Retinal pigment epithelial cell (primary cell): ENCODE measurements at regions not wholly inside any gene's neighbourhood (a gene's known extent, or its start where the extent isn't known, plus 50 kb on each side); places are given as distances from the start of the nearest gene placed in this dataset.

Source experiments
- DNase-seq: peaks from one replicate; pipeline ENCODE4 v3.0.0-alpha.2; 2010; ENCODE audit warnings: low read depth
- H3K4me3 ChIP-seq: 2 replicates; pipeline ENCODE4 v1.5.1; 2011; ENCODE audit warnings: mild to moderate bottlenecking, low read length, control low read depth, moderate library complexity
- CTCF ChIP-seq: conservative IDR thresholded peaks from 2 replicates; pipeline ENCODE4 v1.5.1; 2011; ENCODE audit warnings: low read depth, low read length, control low read depth, inconsistent platforms

GRCh38 chr15:75763137-75763611 lies 50.5 kb upstream of the CSPG4 start:
- no peak for TF ChIP-seq CTCF
- DNase-seq, result no peak
- H3K4me3 ChIP-seq, result no peak overlapping the region
